ENCODE measurements at regions not wholly inside any gene's neighbourhood (a gene's known extent, or its start where the extent isn't known, plus 50 kb on each side); places are given as distances from the start of the nearest gene placed in this dataset.

- TF ChIP-seq CTCF (IDR thresholded peaks at IDR 0.05; ENCODE audit: low read depth, low read length): no peak
- DNase-seq: no peak
- no peaks in the 10 kb centered on the region for H3K36me3 ChIP-seq
- no peak overlapping the region for H3K27ac ChIP-seq
- no peaks in the 10 kb centered on the region for H3K27me3 ChIP-seq (ENCODE audit: insufficient read depth, low read depth, severe bottlenecking)
- no peak overlapping the region for H3K4me3 ChIP-seq (ENCODE audit: low read depth, low read length)
- H3K9me3 ChIP-seq (ENCODE audit: severe bottlenecking): no peaks in the 10 kb centered on the region
Observed at GRCh38 chr7:25845464-25845863, 306.5 kb upstream of the NFE2L3 start.

GRCh38 chr7:25846722-25847121 lies 305.3 kb upstream of the NFE2L3 start:
- Histone ChIP-seq H3K9me3 (ENCODE audit: severe bottlenecking) (no peaks in the 10 kb centered on the region), H3K4me3 (ENCODE audit: low read depth, low read length) (no peak overlapping the region), H3K27me3 (ENCODE audit: insufficient read depth, low read depth, severe bottlenecking) (no peaks in the 10 kb centered on the region), H3K36me3 (no peaks in the 10 kb centered on the region), H3K27ac (no peak overlapping the region)
- no peak for TF ChIP-seq CTCF (IDR thresholded peaks at IDR 0.05; ENCODE audit: low read depth, low read length)
- DNase-seq: no peak

- Histone ChIP-seq H3K36me3 (no peaks in the 10 kb centered on the region), H3K27me3 (ENCODE audit: insufficient read depth, low read depth, severe bottlenecking) (no peaks in the 10 kb centered on the region), H3K9me3 (ENCODE audit: severe bottlenecking) (no peaks in the 10 kb centered on the region), H3K4me3 (ENCODE audit: low read depth, low read length) (no peak overlapping the region), H3K27ac (no peak overlapping the region)
- no peak for DNase-seq
- TF ChIP-seq CTCF (IDR thresholded peaks at IDR 0.05; ENCODE audit: low read depth, low read length): no peak
Observed at GRCh38 chr7:25847336-25848070, 304.5 kb upstream of the NFE2L3 start.

GRCh38 chr7:25849500-25850184 lies 302.4 kb upstream of the NFE2L3 start:
- Histone ChIP-seq H3K4me3 (ENCODE audit: low read depth, low read length) (no peak overlapping the region), H3K36me3 (no peaks in the 10 kb centered on the region), H3K27ac (no peak overlapping the region), H3K9me3 (ENCODE audit: severe bottlenecking) (no peaks in the 10 kb centered on the region), H3K27me3 (ENCODE audit: insufficient read depth, low read depth, severe bottlenecking) (no peaks in the 10 kb centered on the region)
- no peak for TF ChIP-seq CTCF (IDR thresholded peaks at IDR 0.05; ENCODE audit: low read depth, low read length)
- no peak for DNase-seq

GRCh38 chr7:25850216-25850615 lies 301.8 kb upstream of the NFE2L3 start:
- Histone ChIP-seq H3K27ac (no peak overlapping the region), H3K27me3 (ENCODE audit: insufficient read depth, low read depth, severe bottlenecking) (no peaks in the 10 kb centered on the region), H3K9me3 (ENCODE audit: severe bottlenecking) (no peaks in the 10 kb centered on the region), H3K4me3 (ENCODE audit: low read depth, low read length) (no peak overlapping the region), H3K36me3 (no peaks in the 10 kb centered on the region)
- no peak for DNase-seq
- no peak for TF ChIP-seq CTCF (IDR thresholded peaks at IDR 0.05; ENCODE audit: low read depth, low read length)

All from WERI-Rb-1 (cell line).